GM20000 (cell line): ENCODE measurements at regions not wholly inside any gene's neighbourhood (a gene's known extent, or its start where the extent isn't known, plus 50 kb on each side); places are given as distances from the start of the nearest gene placed in this dataset.
"Not testable (repeated sequence)": the region's sequence is repeated elsewhere in the genome, so short reads cannot be mapped to it uniquely, and the experiment has no call there.

Experiments used
- DNase-seq: peaks from one replicate; pipeline ENCODE4 v3.0.0; 2012; ENCODE audit warnings: low spot score
- TF ChIP-seq, protein P1 (sequence below): IDR thresholded peaks from 2 replicates; pipeline ENCODE4 v1.5.1; 2012; ENCODE audit warnings: mild to moderate bottlenecking, control low read depth; ENCODE audit errors: extremely low read depth, missing control alignments

DNA sequence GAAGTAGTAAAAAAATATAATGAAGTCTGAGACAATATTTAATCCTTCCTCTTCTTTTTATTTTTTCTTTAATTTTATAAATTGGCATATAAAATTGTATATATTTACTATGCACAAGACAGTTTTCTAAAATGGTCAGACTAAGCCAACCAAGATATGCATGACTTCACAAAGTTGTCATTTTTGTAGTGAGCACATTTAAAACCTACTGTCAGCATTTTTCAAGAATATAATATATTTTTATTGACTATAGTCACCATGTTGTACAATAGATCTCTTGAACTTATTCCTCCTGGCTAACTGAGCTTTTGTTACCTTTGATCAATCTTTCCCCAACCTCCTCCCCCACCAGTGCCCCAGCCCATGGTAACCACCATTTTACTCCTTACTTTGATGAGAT is 129.2 kb downstream of the ATP6V1G3 start:
- DNase-seq: no peak

GRCh38 chr1:198408716-198409115 is 131.8 kb downstream of the ATP6V1G3 start:
- no peak for DNase-seq
- TF ChIP-seq, protein P1, sequence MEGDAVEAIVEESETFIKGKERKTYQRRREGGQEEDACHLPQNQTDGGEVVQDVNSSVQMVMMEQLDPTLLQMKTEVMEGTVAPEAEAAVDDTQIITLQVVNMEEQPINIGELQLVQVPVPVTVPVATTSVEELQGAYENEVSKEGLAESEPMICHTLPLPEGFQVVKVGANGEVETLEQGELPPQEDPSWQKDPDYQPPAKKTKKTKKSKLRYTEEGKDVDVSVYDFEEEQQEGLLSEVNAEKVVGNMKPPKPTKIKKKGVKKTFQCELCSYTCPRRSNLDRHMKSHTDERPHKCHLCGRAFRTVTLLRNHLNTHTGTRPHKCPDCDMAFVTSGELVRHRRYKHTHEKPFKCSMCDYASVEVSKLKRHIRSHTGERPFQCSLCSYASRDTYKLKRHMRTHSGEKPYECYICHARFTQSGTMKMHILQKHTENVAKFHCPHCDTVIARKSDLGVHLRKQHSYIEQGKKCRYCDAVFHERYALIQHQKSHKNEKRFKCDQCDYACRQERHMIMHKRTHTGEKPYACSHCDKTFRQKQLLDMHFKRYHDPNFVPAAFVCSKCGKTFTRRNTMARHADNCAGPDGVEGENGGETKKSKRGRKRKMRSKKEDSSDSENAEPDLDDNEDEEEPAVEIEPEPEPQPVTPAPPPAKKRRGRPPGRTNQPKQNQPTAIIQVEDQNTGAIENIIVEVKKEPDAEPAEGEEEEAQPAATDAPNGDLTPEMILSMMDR: no peak

More for the DNA sequence above, 129.2 kb downstream of the ATP6V1G3 start:
- TF ChIP-seq, protein P1: no peak

DNA sequence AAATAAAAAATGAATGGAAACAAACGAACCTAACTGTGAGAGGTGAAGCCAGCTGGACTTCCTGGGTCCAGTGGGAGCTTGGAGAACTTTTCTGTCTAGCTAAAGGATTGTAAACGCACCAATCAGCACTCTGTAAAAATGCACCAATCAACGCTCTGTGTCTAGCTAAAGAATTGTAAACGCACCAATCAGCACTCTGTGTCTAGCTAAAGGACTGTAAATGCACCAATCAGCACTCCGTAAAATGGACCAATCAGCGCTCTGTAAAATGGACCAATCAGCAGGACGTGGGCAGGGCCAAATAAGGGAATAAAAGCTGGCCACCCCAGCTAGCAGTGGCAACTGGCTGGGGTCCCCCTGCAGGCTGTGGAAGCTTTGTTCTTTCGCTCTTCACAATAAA is 135.8 kb downstream of the ATP6V1G3 start:
- DNase-seq: not testable (repeated sequence)

DNA sequence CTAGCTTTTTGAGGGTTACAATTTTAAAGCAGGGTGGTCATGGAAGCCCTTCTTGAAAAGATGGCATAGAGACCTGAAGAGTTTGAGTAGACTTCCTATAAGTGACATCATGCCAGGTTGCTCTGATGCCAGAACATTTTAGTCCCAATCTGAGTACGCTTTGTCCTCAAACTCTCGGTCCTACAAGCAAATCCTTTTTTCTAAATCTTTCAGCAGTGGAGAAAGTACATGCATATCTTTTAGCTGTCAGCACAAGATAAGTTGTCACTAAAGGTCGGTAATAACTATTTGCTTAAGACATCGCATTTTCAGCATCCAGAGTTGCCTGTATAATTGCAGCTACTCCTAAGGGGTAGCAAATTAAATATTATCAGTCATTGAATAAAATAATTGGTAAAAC is 140.4 kb downstream of the ATP6V1G3 start:
- no peak for DNase-seq
- TF ChIP-seq, protein P1: no peak

DNA sequence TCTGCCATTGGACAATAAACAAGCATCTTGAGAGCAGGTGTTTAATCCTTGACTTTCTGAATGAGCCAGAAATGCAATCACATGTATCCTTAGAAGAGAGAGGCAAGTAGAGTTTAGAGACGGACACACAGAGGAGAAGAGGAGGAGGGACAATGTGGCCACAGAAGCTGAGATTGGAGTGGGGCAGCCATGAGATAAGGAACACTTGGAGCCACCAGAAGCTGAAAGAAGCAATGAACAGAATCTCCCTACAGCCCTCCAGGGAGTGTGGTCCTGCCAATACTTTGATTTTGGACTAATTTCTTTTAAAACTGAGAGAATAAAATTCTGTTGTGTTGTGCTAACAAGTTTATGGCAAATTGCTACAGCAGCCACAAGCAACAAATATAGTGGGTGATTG is 141.0 kb downstream of the ATP6V1G3 start:
- no peak for DNase-seq
- TF ChIP-seq, protein P1: no peak

- TF ChIP-seq, protein P1: no peak
- no peak for DNase-seq
Observed at GRCh38 chr1:198397208-198397808, 143.2 kb downstream of the ATP6V1G3 start.

GRCh38 chr1:198391393-198392020 is 149.0 kb downstream of the ATP6V1G3 start:
- DNase-seq: no peak
- TF ChIP-seq, protein P1: no peak

DNA sequence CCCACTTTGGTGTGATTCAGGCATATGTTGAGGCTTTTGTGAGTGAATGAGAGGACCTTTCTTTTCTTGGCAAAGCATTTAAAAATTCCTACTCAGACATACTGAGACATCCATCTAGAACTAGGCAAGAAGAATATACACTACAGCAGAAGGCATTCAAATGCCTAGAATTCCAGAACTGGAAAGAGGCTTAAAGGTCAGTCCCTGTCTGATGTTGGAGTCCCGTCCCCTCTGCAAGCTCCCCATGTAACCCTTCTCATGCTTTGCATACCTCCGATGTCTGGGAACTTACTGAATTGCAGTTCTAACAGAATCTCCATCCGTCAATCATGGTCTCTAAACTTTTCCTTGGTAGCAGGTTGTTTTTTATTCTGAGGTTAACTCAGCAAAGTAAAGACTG is 152.9 kb downstream of the ATP6V1G3 start:
- DNase-seq: no peak
- TF ChIP-seq, protein P1: no peak
